GM21367 (cell line): ENCODE measurements at regions not wholly inside any gene's neighbourhood (a gene's known extent, or its start where the extent isn't known, plus 50 kb on each side); places are given as distances from the start of the nearest gene placed in this dataset.

ENCODE experiments used
- ATAC-seq: cut with Tn5 transposase; IDR thresholded peaks from one replicate; pipeline ENCODE4 v1.9.1; 2021; ENCODE audit not compliant: unreplicated experiment

DNA sequence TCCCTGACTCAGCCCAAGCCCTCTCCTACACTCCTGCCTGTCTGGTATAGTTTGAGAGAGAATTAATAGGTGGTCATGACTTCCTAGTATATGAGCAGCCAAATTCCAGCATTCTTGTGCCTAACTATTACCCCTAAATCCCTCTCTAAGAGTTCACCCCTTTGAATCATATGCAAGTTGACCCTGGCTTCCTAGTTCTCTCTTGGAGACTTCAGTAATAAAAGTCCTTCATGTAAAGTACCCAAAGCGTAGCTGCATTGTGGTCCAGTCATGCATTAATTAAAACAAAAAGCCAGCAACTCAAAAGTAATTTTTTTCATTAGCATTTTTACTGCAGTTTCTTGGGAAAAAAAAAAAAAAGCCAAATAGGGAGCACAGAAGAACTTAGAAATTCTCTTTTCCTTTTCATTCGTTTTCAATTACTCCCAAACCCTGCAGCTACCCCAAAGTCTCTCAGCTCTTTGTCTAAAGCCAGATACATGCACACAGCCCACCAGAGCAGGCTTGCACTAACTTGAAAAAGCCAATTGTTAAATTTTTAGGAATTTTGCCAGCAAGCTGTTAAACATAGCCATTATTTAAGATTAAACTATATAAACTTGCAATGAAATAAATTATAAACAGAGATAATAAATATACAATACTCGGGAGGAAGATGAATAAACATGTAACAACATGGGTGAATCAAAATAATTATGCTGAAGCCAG is 50.1 kb upstream of the STT3B start:
- no peak for ATAC-seq
